Neural cell (in vitro differentiated cells): ENCODE measurements at regions not wholly inside any gene's neighbourhood (a gene's known extent, or its start where the extent isn't known, plus 50 kb on each side); places are given as distances from the start of the nearest gene placed in this dataset.

ENCODE experiments used
- CTCF ChIP-seq: fragments of 450-650 bp; IDR thresholded peaks from 2 replicates; pipeline ENCODE4 v1.5.1; 2014; ENCODE audit warnings: antibody characterized with exemption, mild to moderate bottlenecking, moderate library complexity; ENCODE audit not compliant: poor library complexity, severe bottlenecking
- EP300 ChIP-seq: fragments of 450-650 bp; conservative IDR thresholded peaks from 2 replicates; pipeline ENCODE4 v1.6.1; 2014; ENCODE audit warnings: antibody characterized with exemption, mild to moderate bottlenecking, moderate library complexity; ENCODE audit not compliant: poor library complexity, severe bottlenecking
- EZH2 ChIP-seq: fragments of 200-600, 300-800 bp; shearing (Covaris generic), sonication (generic); IDR thresholded peaks from 2 replicates; pipeline ENCODE4 v1.6.1; 2014; ENCODE audit warnings: antibody characterized with exemption, low read length, borderline replicate concordance, mild to moderate bottlenecking; ENCODE audit not compliant: insufficient read depth, poor library complexity, severe bottlenecking
- MXI1 ChIP-seq: fragments of 450-650 bp; conservative IDR thresholded peaks from 2 replicates; pipeline ENCODE4 v1.6.1; 2014; ENCODE audit warnings: antibody characterized with exemption, mild to moderate bottlenecking; ENCODE audit not compliant: poor library complexity, severe bottlenecking
- POLR2AphosphoS5 ChIP-seq: IDR thresholded peaks from 2 replicates; pipeline ENCODE4 v1.6.1; 2012
- RAD21 ChIP-seq: fragments of 450-650 bp; conservative IDR thresholded peaks from 2 replicates; pipeline ENCODE4 v1.6.1; 2014; ENCODE audit warnings: antibody characterized with exemption, mild to moderate bottlenecking, moderate library complexity
- REST ChIP-seq: IDR thresholded peaks from 2 replicates; pipeline ENCODE4 v1.6.1; 2012; ENCODE audit warnings: borderline replicate concordance
- TAF1 ChIP-seq: IDR thresholded peaks from 2 replicates; pipeline ENCODE4 v1.6.1; 2012; ENCODE audit warnings: low read depth

- no peak for TF ChIP-seq CTCF
- no peak for TF ChIP-seq EZH2
- no peak for TF ChIP-seq MXI1
- no peak for TF ChIP-seq POLR2AphosphoS5
- no peak for TF ChIP-seq RAD21
- peak; percentile 12 for TF ChIP-seq EP300
- TF ChIP-seq REST = no peak
- TF ChIP-seq TAF1 = no peak
These were observed 148.5 kb downstream of the LNPK start for GRCh38 chr2:175853616-175853890.
